SIG-M5 treated with dmso at 0.1 percent for 504 hours (cell line): ENCODE measurements at regions not wholly inside any gene's neighbourhood (a gene's known extent, or its start where the extent isn't known, plus 50 kb on each side); places are given as distances from the start of the nearest gene placed in this dataset.
"Not testable (repeated sequence)": the region's sequence is repeated elsewhere in the genome, so short reads cannot be mapped to it uniquely, and the experiment has no call there.

Experiments
- DNase-seq: peaks from one replicate; lab custom pipeline; 2025; ENCODE audit not compliant: unreplicated experiment; lab: John Stamatoyannopoulos, UW

DNA sequence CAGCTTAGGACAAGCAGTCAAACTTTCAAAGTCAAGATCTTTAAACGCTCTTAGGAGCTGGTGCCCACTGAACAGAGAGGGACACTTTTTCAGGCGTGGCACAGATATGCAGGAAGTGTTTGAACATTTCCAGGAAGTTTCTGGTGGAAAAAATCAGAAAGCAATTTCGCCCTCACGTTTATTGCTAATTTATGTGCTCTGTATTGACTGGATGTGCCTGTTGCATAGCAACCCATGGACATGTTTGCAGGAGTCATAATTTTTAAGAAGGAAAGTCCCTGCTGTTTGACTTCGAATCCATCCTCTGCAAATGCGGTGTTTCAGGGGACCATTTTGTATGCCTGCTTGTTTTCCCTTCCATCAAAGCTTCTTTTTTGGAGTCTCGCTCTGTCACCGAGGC, 239.9 kb upstream of the IRF2BP2 start:
- no peak for DNase-seq

DNA sequence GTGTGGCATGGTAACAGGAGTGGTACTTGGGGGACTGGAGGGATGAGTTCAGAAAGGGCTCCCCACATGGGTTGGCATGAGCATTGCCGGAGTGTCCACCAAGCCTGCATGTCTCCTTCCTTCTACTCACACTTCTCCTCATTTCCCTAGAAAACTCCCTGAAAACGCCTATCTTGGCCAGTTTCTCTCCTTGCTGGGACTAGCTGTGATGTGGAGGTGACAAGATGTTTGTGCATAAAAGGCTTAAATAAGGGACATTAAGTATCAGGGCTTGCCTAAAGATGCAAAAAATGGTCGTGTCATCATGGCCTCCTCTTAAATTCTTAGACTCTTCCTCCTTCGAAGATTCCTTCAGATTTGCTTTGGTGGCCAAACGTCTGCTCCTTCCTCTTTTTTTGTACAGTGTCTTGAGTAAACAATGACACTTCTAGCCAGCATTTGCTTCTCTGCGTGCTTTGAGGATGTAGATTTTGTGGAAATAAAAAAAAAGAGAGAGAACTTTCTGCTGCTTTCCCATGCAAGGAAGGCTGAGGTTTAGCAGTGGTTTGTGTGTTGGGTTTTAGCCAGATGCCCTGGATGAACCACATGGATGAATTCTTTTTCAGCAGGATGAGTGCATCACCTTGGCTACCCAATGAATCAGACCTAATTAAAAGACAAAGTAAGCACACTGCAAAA, 239.1 kb upstream of the IRF2BP2 start:
- peak; percentile 98 for DNase-seq

DNA sequence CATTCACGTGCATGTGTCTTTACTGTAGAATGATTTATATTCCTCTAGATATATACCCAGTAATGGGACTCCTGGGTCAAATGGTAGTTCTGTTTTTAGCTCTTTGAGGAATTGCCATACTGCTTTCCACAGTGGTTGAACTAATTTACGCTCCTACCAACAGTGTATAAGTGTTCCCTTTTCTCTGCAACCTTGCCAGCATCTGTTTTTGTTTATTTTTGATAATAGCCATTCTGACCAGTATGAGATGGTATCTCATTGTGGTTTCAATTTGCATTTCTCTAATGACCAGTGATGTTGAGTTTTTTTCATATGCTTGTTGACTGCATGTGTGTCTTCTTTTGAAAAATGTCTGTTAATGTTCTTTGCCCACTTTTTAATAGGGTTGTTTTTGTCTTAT, 236.8 kb upstream of the IRF2BP2 start:
- not testable (repeated sequence) for DNase-seq

DNA sequence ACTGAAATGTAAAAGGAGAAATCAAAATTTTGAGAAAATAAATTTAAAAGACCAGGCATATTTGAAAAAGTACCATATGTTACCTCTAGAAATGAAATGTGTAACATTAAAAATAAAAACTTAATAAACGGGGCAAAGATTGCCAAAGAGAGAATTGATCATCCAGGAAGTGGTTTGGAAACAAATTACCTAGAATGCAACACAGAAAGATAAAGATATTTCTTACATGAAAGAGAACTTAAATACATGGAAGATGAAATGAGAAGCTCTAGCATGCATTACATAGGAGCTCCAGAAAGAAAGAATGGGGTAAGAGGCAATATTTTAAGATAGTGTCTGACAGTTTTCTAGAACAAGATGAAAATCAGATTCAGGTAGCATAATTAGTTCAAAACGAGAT, 235.9 kb upstream of the IRF2BP2 start:
- DNase-seq: no peak

DNA sequence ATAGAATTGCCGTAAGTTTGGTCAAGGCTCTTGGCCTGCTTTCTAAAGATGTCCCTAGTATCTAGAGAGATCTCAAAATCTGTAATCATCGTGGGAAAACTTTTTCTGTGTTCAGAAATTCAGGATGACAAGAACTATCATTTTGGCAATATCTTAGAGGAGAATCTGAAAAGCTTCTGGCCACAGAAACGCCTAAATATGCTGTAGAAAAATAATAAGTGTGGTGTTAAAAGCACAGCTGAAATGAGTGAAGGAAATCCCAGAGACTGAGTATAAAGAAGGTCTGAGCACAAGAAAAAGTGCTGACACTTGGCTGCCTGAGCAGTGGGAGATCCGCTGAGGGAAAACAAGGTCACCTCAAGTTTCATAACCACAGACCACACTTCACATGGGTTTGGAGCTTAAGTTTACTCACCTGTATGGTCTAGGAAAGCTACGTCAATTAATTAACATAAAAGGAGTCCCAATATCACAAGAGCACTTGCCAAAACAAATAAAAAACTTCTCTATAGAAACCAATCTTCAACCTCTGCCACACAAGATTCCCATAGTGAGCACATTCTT, 235.2 kb upstream of the IRF2BP2 start:
- no peak for DNase-seq

DNA sequence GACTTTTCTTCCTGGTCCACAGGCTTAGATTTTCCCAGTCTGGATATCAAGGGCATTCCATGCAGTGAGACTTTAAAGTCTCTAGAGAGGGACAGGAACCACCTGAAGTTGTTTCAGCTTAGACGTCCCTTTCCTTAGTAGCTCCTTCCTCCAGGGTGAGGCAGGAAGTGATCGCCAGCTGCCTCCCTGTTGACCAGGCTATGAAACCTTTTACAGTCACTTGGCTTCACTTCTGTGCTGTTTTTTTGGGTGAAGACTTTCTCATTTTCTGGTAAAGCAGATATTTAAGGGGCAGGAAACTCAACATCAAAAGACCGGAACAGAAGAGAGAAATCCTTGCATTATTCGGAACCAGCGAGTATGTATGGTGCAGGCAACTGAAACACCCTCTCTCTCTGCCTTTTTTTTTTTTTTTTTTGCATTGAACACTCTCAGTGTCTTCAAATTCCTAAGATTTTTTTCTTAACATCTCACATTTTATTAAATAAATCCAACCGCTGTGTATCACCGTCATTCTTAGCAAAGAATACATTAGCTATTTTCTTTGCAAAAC, 234.6 kb upstream of the IRF2BP2 start:
- no peak for DNase-seq

DNA sequence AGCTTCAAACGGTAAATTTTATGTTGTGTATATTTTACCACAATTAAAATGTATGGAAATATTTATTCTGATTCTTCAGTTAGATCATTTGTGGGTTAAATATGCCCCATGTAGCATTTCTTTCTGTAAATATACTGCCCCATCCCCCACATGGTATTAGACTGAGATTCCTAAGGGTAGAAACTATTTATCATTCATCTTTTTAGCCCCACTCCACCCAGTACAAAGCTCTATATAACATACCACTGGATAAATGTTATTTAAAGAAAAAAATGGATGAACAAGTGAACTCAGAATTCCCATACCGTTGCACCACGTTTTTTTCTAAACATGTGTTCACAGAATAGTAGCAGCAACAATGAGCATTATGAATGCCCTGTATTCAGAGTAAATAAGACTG, 234.0 kb upstream of the IRF2BP2 start:
- no peak for DNase-seq

DNA sequence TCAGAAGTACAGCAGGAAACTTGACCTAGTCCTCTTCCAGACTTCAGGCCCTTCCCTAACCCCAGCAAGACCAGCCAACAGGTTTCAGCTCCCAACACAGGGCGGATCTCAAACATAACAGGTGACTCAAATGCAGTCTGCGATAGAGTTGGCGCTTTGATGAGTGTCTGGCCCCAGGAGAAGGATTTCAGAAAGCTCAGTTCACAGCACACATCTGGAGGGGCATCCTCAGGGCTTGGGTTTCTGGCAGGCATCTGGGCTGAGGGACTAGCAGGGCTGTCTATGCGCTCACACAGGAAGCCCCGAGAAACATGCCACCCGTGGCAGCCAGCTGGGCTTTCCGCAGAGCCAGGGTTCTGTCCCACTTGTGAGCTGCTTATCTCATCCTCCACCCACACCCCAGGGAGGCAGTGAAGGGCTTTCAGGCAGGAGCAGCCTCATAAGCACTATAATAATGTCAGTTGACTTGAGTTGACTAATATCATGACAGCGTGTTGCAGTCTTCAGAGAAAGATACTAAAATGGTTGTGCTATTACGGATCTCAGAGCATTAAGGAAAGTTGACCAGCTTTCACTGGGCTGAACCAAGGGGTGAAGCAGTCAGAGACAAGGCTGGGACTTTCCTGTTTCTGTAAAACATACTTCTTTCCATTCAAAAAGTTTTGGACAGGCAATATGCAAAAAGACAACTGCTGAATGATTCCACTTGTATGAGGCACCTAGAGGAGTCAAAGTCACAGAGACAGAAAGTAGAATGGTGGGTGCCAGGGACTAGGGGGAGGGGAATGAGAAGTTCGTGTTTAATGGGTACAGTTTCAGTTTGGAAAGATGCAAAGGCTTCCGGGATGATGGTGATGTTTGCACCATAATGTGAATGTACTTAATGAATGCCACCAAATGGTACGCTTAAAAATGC, 233.0 kb upstream of the IRF2BP2 start:
- DNase-seq: peak; percentile 38

DNA sequence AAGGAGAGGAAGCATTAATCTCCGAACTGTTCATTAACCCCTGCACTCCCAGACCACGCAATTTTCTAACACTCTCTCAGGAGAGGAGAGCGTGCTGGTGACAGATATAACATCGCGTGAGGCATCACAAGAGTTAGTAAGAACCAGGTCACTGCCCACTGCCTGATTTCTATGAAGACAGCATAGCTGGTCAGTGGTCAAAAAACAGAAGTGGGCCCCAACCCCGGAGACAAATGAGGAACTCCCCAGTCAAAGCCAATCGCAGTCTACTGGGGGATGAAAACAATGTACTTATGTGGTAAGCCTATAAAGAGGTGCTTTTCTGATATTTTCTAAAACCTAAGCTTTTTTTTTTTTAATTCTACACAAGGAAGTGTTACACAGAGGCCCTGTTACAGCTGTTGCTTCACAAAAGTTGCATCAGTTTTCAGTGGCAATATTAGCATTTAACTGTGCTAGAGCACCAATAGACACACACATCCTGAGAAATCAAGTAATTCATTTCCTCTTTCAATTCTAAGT, 231.8 kb upstream of the IRF2BP2 start:
- peak; percentile 99 for DNase-seq

DNA sequence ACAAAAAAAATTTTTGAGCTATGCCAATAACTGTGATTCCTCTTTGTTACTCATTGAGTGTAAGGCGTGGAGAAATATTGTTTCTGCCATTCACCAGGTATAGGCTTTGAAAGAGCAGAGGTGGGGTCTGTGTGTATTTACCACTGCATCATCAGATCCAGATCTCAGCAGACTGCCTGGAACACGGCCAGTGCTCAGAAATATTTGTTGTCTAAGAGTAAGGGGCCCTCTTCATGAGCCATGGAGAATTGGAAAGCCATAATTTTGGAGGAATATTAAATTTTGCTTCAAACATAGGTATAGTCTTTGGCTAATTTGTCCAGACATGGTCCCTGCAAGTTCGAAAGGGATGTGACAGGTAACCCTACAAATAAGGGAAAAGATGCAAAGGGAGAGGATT, 231.3 kb upstream of the IRF2BP2 start:
- DNase-seq: no peak

DNA sequence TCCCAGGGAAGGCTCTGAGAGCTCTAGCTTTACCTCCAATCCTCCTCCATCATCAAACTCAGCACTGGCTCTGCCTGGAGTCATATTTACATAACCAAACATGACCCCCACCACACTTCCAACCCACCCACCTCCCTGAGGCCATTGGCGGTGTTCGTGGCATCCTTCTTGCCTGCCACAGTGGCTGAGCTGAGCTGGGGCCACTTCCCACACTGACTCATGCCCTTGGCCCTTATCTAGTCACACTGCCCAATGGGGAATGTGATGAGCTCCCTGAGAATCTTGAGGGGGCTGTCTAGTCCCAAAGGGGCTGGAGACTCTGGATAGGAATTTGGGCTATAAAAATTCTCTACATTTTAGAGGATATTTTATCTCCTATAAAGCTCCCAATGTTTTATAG, 230.9 kb upstream of the IRF2BP2 start:
- DNase-seq: peak; percentile 26

DNA sequence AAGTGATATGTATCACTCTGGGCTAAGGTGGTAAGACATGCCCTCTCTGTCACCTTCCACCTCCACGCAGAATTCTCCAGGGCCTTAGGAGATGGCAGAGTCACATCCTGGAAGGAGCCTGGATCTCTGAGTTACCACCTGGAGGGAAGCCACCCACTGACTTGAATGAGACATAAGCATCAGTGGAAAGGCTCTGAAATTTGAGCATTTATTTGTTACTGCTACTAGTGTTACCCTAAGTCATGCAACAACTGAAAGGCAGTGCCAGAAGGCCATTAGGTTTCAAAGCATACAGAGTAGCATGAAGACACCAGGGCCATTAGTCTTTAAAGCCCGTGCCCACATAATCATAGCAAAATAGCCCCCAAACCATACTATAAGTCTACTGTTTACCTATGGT, 230.3 kb upstream of the IRF2BP2 start:
- DNase-seq: no peak

DNA sequence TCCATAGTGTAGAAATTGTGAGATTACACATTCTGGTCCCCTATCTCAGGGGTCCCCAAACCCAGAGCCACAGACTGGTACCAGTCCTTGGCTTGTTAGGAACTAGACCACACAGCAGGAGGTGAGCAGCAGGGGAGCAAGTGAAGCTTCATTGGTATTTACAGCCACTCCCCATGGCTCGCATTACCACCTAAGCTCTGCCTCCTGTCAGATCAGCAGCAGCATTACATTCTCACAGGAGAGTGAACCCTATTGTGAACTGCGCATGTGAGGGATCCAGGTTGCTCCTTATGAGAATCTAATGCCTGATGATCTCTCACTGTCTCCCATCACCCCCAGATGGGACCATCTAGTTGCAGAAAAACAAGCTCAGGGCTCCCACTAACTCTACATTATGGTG, 229.7 kb upstream of the IRF2BP2 start:
- peak; percentile 29 for DNase-seq

DNA sequence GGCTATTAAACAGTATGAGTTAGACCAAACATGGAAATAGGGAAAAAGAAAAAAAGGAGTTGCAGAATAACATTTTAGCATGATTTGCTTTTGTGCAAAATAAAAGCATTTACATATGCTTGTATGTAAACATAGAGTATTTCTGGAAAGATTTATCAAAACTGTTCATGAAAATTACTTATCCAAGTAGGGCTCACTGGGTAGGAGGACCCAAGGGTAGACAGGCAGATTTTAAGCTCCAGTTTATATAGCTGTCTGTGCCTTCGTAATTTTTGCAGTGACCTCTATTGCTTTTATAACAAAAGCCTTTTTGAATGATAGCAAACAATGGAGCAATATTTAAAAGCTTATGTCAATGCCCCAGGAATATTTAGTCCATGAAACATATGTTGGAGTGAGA, 228.8 kb upstream of the IRF2BP2 start:
- no peak for DNase-seq

DNA sequence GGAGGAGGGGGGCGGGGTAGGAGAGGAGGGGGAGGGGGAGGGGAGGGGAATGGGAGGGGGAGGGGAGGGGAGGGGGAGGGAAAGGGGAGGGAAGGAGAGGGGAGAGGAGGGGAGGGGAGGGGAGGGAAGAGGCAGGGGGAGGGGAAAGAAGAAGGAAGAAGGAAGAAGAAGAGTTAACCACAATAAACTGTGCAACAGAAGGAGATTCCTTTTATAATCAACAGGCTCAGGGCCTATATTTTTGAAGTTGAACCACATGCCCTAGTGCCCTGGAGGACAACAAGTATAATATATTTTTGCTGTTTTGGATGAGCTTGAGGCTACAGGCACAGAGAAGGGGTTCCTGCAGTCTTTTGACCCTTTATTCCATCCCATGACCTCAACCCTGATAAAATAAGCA, 228.2 kb upstream of the IRF2BP2 start:
- DNase-seq: peak; percentile 89

DNA sequence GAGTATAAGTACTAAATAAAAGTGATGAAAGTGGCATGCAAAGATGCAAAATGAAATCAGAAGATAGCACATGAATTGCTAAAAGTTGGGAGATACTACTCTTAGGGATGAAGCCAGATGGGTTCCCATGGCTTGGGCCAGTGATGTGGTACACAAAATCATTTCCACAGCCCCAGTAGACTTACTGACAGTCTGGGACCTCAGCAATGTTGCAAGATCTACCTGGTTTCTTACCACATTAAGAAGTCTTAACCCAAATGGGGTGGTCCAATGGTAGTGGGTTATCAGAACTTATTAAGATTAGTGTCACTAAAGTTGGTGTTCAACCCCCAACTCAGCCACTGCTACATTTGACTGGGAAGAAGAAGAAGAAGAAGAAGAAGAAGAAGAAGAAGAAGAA, 227.7 kb upstream of the IRF2BP2 start:
- peak; percentile 45 for DNase-seq

DNA sequence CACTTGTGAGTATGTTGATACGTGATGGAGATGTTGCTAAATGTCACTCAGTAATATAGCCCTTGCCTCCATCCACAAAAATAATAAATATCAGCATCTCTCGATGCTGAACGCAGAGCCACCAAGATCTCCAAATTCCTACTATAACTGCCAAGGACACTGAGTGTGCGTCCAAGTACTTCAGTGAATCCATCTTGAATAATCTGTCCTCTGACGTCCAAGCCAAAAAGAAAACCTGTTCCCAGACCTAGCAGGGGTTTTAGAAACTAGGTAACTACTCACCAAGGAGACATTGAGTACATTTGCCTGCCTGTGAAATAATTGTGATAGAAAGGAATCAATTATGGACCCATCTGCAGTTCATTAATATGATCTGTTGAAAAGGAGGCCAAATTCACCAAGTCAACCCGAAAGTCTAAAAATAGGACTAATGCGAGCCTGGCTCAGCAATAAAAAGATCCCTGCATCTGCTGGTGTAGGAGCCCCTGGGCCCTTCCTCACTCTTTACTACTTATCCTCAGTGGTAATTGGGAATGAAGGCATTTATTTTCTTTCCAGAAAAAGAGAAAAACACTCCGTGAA, 226.9 kb upstream of the IRF2BP2 start:
- no peak for DNase-seq

DNA sequence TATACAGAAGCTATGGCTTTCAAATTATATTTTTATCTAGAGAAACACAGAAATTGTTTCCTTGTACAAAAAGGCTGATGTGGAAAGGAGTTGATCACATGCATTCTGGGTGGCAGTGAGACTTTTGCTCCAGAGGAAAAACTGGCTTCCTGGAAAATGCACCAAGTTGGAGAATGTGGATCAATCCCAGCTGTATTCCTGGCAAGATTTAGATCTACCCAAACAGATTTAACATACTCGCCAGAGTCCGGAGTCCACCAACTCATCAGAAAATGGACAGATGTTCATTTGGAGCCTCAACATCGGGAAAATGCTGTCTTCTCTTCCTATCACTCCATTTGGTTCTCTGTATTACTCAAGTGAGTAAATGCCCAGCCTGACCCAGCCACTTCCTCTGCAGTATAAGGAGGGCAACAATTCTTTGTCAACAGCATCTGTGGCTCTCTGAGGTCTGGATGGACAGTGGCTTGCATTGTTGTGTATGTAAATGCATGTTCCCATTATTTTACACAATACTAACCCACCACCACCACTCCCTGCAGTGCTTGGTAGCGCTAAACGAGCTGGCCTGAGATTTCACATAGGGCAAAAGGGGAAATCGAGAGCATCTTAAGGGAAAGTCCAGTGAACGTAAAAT, 226.2 kb upstream of the IRF2BP2 start:
- DNase-seq: peak; percentile 73

DNA sequence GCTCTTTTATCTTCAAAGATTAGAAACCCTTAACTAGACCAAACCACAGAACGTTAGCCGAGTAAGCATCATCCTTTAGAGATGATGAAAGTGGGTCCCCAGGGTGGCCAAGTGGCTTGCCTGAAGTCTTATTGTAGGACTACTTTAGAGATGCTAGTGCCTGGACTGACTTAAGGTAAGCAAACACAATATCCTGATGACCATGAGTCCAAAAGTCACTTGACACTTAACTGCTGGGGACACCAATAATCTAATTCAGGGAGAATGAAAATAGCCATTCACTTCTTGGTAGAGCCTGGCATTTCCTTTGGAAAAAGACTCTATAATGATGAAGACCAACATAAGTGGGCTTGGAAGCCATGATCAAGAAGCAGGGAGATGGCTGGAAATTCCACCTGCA, 225.3 kb upstream of the IRF2BP2 start:
- no peak for DNase-seq

DNA sequence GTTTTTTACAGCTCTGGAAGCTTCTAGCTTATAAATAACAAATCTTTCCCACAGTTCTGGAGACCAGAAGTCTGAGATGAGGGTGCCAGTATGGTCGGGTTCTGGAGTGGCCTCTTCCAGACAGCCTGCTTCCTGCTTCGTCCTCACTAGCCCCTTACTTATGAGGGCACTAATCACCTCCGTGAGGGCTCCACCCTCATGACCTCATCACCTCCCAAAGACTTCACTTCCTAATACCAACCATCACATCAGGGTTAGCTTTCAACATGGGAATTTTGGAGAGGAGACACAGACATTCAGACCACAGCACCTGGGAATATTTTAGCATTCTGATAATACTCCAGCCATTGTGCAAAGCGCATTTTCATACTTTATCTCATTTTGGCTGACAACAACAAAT, 223.7 kb upstream of the IRF2BP2 start:
- DNase-seq: no peak

DNA sequence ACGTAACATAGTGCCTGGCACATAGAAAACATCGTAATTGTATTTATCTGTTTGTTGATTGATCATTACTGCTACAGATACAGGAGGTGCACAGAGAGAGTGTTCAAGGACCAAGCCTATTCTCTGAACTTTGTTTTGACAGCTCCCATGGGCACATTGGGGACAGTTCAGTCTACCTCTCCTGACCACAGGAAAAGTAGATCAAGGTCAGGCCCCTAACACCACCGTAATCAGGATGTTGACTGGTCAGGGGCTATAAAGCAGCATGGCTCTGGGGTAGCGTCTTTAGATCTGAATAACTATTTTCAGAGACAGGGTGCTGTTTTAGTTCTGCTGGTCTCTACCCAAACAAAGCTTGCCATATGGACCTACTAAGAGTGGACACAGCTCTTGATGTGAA, 223.1 kb upstream of the IRF2BP2 start:
- DNase-seq: no peak
